NB4 (cell line): ENCODE measurements at regions not wholly inside any gene's neighbourhood (a gene's known extent, or its start where the extent isn't known, plus 50 kb on each side); places are given as distances from the start of the nearest gene placed in this dataset.
"Not testable (repeated sequence)": the region's sequence is repeated elsewhere in the genome, so short reads cannot be mapped to it uniquely, and the experiment has no call there.

Experiments
- POLR2A ChIP-seq: IDR thresholded peaks from 2 replicates; pipeline ENCODE4 v1.6.1; 2011; ENCODE audit warnings: mild to moderate bottlenecking; ENCODE audit not compliant: insufficient read length; ENCODE audit errors: extremely low read depth
- TF ChIP-seq, protein P1 (sequence below): IDR thresholded peaks from one replicate; pipeline ENCODE4 v1.5.1; 2012; ENCODE audit warnings: low read depth, low read length
- TF ChIP-seq, protein P2 (sequence below): IDR thresholded peaks from 2 replicates; pipeline ENCODE4 v1.6.1; 2011; ENCODE audit warnings: low read depth, low read length

DNA sequence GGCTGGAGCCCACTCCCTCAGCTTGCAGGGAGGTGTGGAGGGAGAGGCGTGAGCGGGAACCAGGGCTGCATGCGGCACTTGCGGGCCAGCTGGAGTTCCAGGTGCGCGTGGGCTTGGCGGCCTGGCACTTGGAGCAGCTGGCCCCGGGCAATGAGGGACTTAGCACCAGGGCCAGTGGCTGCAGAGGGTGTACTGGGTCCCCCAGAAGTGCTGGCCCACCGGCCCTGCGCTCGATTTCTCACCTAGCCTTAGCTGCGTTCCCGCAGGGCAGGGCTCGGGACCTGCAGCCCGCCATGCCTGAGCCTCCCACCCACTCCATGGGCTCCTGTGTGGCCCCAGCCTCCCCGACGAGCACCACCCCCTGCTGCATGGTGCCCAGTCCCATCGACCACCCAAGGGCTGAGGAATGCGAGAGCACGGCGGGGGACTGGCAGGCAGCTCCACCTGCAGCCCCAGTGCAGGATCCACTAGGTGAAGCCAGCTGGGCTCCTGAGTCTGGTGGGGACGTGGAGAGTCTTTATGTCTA lies 584.1 kb upstream of the PTPRD start:
- TF ChIP-seq, protein P1, sequence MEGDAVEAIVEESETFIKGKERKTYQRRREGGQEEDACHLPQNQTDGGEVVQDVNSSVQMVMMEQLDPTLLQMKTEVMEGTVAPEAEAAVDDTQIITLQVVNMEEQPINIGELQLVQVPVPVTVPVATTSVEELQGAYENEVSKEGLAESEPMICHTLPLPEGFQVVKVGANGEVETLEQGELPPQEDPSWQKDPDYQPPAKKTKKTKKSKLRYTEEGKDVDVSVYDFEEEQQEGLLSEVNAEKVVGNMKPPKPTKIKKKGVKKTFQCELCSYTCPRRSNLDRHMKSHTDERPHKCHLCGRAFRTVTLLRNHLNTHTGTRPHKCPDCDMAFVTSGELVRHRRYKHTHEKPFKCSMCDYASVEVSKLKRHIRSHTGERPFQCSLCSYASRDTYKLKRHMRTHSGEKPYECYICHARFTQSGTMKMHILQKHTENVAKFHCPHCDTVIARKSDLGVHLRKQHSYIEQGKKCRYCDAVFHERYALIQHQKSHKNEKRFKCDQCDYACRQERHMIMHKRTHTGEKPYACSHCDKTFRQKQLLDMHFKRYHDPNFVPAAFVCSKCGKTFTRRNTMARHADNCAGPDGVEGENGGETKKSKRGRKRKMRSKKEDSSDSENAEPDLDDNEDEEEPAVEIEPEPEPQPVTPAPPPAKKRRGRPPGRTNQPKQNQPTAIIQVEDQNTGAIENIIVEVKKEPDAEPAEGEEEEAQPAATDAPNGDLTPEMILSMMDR, result not testable (repeated sequence)
- TF ChIP-seq, protein P2, sequence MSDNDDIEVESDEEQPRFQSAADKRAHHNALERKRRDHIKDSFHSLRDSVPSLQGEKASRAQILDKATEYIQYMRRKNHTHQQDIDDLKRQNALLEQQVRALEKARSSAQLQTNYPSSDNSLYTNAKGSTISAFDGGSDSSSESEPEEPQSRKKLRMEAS, result not testable (repeated sequence)
- not testable (repeated sequence) for TF ChIP-seq POLR2A
